IMR-90 (cell line): ENCODE measurements at regions not wholly inside any gene's neighbourhood (a gene's known extent, or its start where the extent isn't known, plus 50 kb on each side); places are given as distances from the start of the nearest gene placed in this dataset.

Experiments
- ATAC-seq: fragments of 200-7000 bp; cut with Tn5 transposase; 2 replicates; pipeline ENCODE4 v1.9.1; 2020; ENCODE audit warnings: low read depth, mild to moderate bottlenecking, moderate library complexity
- BruUV-seq: library from RNA; stranded (reverse); fragments of 400-500 nt; replicated peaks from 2 replicates; lab custom pipeline; 2021; lab: Mats Ljungman, UMichigan
- CTCF ChIA-PET: fragments of 300-600 bp; formaldehyde crosslinking; extraction: SDS; loops from one replicate; lab custom pipeline; 2021; ENCODE audit warnings: antibody characterized with exemption; lab: Yijun Ruan, JAX
- POLR2A ChIA-PET: fragments of 300-600 bp; sonication (Branson Sonifier 250); formaldehyde crosslinking; loops from one replicate; lab custom pipeline; 2022; ENCODE audit warnings: antibody characterized with exemption; ENCODE audit not compliant: unreplicated experiment; lab: Charles Lee
- DNase-seq: peaks from one replicate; pipeline ENCODE4 v3.0.0; 2013
- H2AFZ ChIP-seq: replicated peaks from 2 replicates; pipeline ENCODE3; 2013; ENCODE audit warnings: low read length, mild to moderate bottlenecking; ENCODE audit not compliant: poor library complexity
- H2AK5ac ChIP-seq: 2 replicates; pipeline ENCODE4 v1.6.1; 2013; ENCODE audit warnings: low read depth, low read length, inconsistent platforms
- H2AK9ac ChIP-seq: replicated peaks from 2 replicates; pipeline ENCODE3; 2013; ENCODE audit warnings: mild to moderate bottlenecking, low read depth, low read length, moderate library complexity; ENCODE audit not compliant: poor library complexity
- H2BK120ac ChIP-seq: 2 replicates; pipeline ENCODE4 v1.6.1; 2013; ENCODE audit warnings: low read depth, low read length, inconsistent platforms
- H2BK15ac ChIP-seq: 3 replicates; pipeline ENCODE4 v1.6.1; 2013; ENCODE audit warnings: low read depth, low read length, inconsistent platforms
- H2BK20ac ChIP-seq: 2 replicates; pipeline ENCODE4 v1.6.1; 2013; ENCODE audit warnings: low read depth, mild to moderate bottlenecking, inconsistent platforms, low read length, moderate library complexity
- H2BK5ac ChIP-seq: 2 replicates; pipeline ENCODE4 v1.6.1; 2013; ENCODE audit warnings: mild to moderate bottlenecking, low read depth, low read length, inconsistent platforms; ENCODE audit not compliant: poor library complexity, severe bottlenecking
- H3K14ac ChIP-seq: replicated peaks from 2 replicates; pipeline ENCODE4 v1.6.1; 2013; ENCODE audit warnings: low read depth, low read length, inconsistent platforms
- H3K18ac ChIP-seq: 2 replicates; pipeline ENCODE4 v1.6.1; 2013; ENCODE audit warnings: low read depth, low read length, control low read depth
- H3K23ac ChIP-seq: 2 replicates; pipeline ENCODE4 v1.6.1; 2013; ENCODE audit warnings: low read depth, low read length, inconsistent platforms
- H3K27ac ChIP-seq: 2 replicates; pipeline ENCODE4 v1.5.1; 2013; ENCODE audit warnings: mild to moderate bottlenecking, control low read depth, low read length; ENCODE audit not compliant: insufficient read depth
- H3K27me3 ChIP-seq: 2 replicates; pipeline ENCODE4 v1.6.1; 2013; ENCODE audit warnings: low read length; ENCODE audit not compliant: control insufficient read depth, insufficient read depth
- H3K36me3 ChIP-seq: 2 replicates; pipeline ENCODE4 v1.6.1; 2013; ENCODE audit warnings: low read length, mixed read lengths; ENCODE audit not compliant: control insufficient read depth, insufficient read depth
- H3K4ac ChIP-seq: 2 replicates; pipeline ENCODE4 v1.6.1; 2013; ENCODE audit warnings: low read depth, low read length, inconsistent platforms
- H3K4me1 ChIP-seq: 2 replicates; pipeline ENCODE4 v1.6.1; 2013; ENCODE audit warnings: low read length, mixed read lengths; ENCODE audit not compliant: control insufficient read depth, insufficient read depth
- H3K4me2 ChIP-seq: 2 replicates; pipeline ENCODE4 v1.6.1; 2013; ENCODE audit warnings: low read depth, mild to moderate bottlenecking, control low read depth, low read length, moderate library complexity
- H3K4me3 ChIP-seq: 2 replicates; pipeline ENCODE4 v1.5.1; 2013; ENCODE audit warnings: low read depth, mild to moderate bottlenecking, control low read depth, low read length, moderate library complexity; ENCODE audit not compliant: insufficient read depth
- H3K56ac ChIP-seq: 2 replicates; pipeline ENCODE4 v1.6.1; 2013; ENCODE audit warnings: low read length, inconsistent platforms; ENCODE audit not compliant: insufficient read depth; ENCODE audit errors: extremely low read depth
- H3K79me1 ChIP-seq, 2 experiments: 2 replicates each; pipeline ENCODE4 v1.6.1; 2013; ENCODE audit warnings: low read length in 2 of 2, inconsistent platforms in 1 of 2, low read depth in 1 of 2
- H3K9ac ChIP-seq: 2 replicates; pipeline ENCODE4 v1.6.1; 2013; ENCODE audit warnings: low read depth, low read length, control low read depth
- H3K9me1 ChIP-seq: 2 replicates; pipeline ENCODE4 v1.6.1; 2013; ENCODE audit warnings: low read length, inconsistent platforms; ENCODE audit not compliant: insufficient read depth
- H3K9me3 ChIP-seq: 2 replicates; pipeline ENCODE4 v1.6.1; 2013; ENCODE audit warnings: low read length; ENCODE audit not compliant: control insufficient read depth, insufficient read depth
- H4K20me1 ChIP-seq: 2 replicates; pipeline ENCODE4 v1.6.1; 2013; ENCODE audit warnings: low read length, inconsistent platforms; ENCODE audit not compliant: insufficient read depth
- H4K5ac ChIP-seq: 2 replicates; pipeline ENCODE4 v1.6.1; 2013; ENCODE audit warnings: mild to moderate bottlenecking, low read depth, low read length, control low read depth
- H4K8ac ChIP-seq, 2 experiments: 2 replicates each; pipeline ENCODE4 v1.6.1; 2013; ENCODE audit warnings: low read depth in 2 of 2, low read length in 2 of 2, control low read depth in 1 of 2, inconsistent platforms in 1 of 2
- H4K91ac ChIP-seq: 2 replicates; pipeline ENCODE4 v1.6.1; 2013; ENCODE audit warnings: low read depth, low read length, inconsistent platforms; ENCODE audit not compliant: insufficient read depth
- CEBPB ChIP-seq: IDR thresholded peaks from 2 replicates; pipeline ENCODE4 v1.6.1; 2012; ENCODE audit warnings: low read depth, low read length, improper control_type of control experiment
- CTCF ChIP-seq: conservative IDR thresholded peaks from 2 replicates; pipeline ENCODE4 v1.5.1; 2012; ENCODE audit warnings: mild to moderate bottlenecking, low read depth, low read length, improper control_type of control experiment
- ELK1 ChIP-seq: fragments of 150-350 bp; IDR thresholded peaks from 2 replicates; pipeline ENCODE4 v1.6.1; 2016; ENCODE audit warnings: low read depth, mild to moderate bottlenecking, low read length, moderate library complexity, borderline replicate concordance
- MAFK ChIP-seq: IDR thresholded peaks from 2 replicates; pipeline ENCODE4 v1.6.1; 2012; ENCODE audit warnings: low read depth, low read length, improper control_type of control experiment
- MAZ ChIP-seq: IDR thresholded peaks from 2 replicates; pipeline ENCODE4 v1.6.1; 2012; ENCODE audit warnings: low read depth, mild to moderate bottlenecking, low read length, improper control_type of control experiment, moderate library complexity, borderline replicate concordance
- POLR2A ChIP-seq: IDR thresholded peaks from 2 replicates; pipeline ENCODE4 v1.6.1; 2012; ENCODE audit warnings: mild to moderate bottlenecking, low read depth, low read length
- RAD21 ChIP-seq: IDR thresholded peaks from 2 replicates; pipeline ENCODE4 v1.6.1; 2012; ENCODE audit warnings: low read length, improper control_type of control experiment
- RFX5 ChIP-seq: IDR thresholded peaks from 2 replicates; pipeline ENCODE4 v1.8.0; 2012; ENCODE audit warnings: low read depth, mild to moderate bottlenecking, low read length, moderate library complexity
- WGBS, 2 experiments: methylation state at CpG; one replicate each; pipeline versions ENCODE4 v1.1.5 to v1.1.7; 2013; ENCODE audit warnings: missing lambda C conversion rate in 2 of 2; ENCODE audit not compliant: insufficient read length in 1 of 2; ENCODE audit errors: extremely low coverage in 2 of 2; 5-methylcytosine and 5-hydroxymethylcytosine counted together
- dilution Hi-C: fragments of 300-500 bp; cut with HindIII; formaldehyde crosslinking; loops from one replicate; pipeline ENCODE4 v1.14.3; 2018; ENCODE audit warnings: low sequenced_read_pairs; ENCODE audit not compliant: unreplicated experiment
- in situ Hi-C: fragments of 300-500 bp; cut with MboI; formaldehyde crosslinking; loops from 3 replicates; pipeline ENCODE4 v1.14.3; 2019; ENCODE audit warnings: low sequenced_read_pairs, inconsistent platforms, mixed read lengths
- intact Hi-C: fragments of 100-400 bp; cut with micrococcal nuclease; formaldehyde crosslinking; loops from 2 replicates; pipeline ENCODE4 v1.10.0; 2022

GRCh38 chr7:32228601-32229000 is 158.4 kb upstream of the PDE1C start:
- Histone ChIP-seq H3K4me2 (no peak overlapping the region), H3K14ac (no peak overlapping the region), H3K27ac (no peak overlapping the region), H3K9me3 (no peaks in the 10 kb centered on the region; the same call in 1 of the 2 replicates), H3K56ac (no peak overlapping the region), H4K20me1 (no peaks in the 10 kb centered on the region), H4K5ac (no peak overlapping the region), H3K4me1 (no peaks in the 10 kb centered on the region), H3K4me3 (no peak overlapping the region), H2AK5ac (no peak overlapping the region), H4K8ac (no peak overlapping the region), H3K9me1 (no peaks in the 10 kb centered on the region), H2AFZ (no peak overlapping the region), H3K9ac (no peak overlapping the region), H3K23ac (no peak overlapping the region), H3K36me3 (no peaks in the 10 kb centered on the region), H3K27me3 (no peaks in the 10 kb centered on the region), H3K4ac (no peak overlapping the region), H2BK15ac (no peak overlapping the region), H2BK20ac (no peak overlapping the region), H4K91ac (no peak overlapping the region), H2AK9ac (no peak overlapping the region), H2BK120ac (no peak overlapping the region), H3K18ac (no peak overlapping the region), H3K79me1 (no peaks in the 10 kb centered on the region), H2BK5ac (no peak overlapping the region)
- in situ Hi-C loops, result no loop called here
- WGBS, 2 experiments, result no CpG with 5 or more reads among the region's 2 CpGs
- ATAC-seq (no peak), DNase-seq (no peak)
- no TSS peak for BruUV-seq
- dilution Hi-C loops, result no loop called here
- POLR2A ChIA-PET, result no interaction called here
- intact Hi-C loops, result no loop called here
- CTCF ChIA-PET, result no interaction called here
- TF ChIP-seq MAZ, result no peak
- TF ChIP-seq ELK1, result no peak
- TF ChIP-seq POLR2A, result no peak
- TF ChIP-seq CTCF, result no peak
- no peak for TF ChIP-seq RAD21
- no peak for TF ChIP-seq RFX5
- no peak for TF ChIP-seq MAFK
- no peak for TF ChIP-seq CEBPB
